ENCODE measurements at regions not wholly inside any gene's neighbourhood (a gene's known extent, or its start where the extent isn't known, plus 50 kb on each side); places are given as distances from the start of the nearest gene placed in this dataset.

- H3K9me3 ChIP-seq (ENCODE audit: control insufficient read depth, insufficient read depth, low read depth, low read length), result no peaks in the 10 kb centered on the region
- no peak overlapping the region for H2AFZ ChIP-seq (ENCODE audit: low read length)
- H3K27me3 ChIP-seq (ENCODE audit: control insufficient read depth, insufficient read depth, low read length), result no peaks in the 10 kb centered on the region
- no peaks in the 10 kb centered on the region for H4K20me1 ChIP-seq (ENCODE audit: control insufficient read depth, extremely low read depth, insufficient read depth, low read length)
- H3K4me3 ChIP-seq (replicated peaks in 1 of 4; ENCODE audit: control extremely low read depth in 1 of 4, insufficient read depth in 1 of 4, low read depth in 3 of 4, low read length in 4 of 4), result no peak overlapping the region
- H3K79me2 ChIP-seq (ENCODE audit: control insufficient read depth, insufficient read depth, low read length), result no peaks in the 10 kb centered on the region
- H3K36me3 ChIP-seq (ENCODE audit: control insufficient read depth, insufficient read depth, low read length), result no peaks in the 10 kb centered on the region
- H3K27ac ChIP-seq (ENCODE audit: insufficient read depth, low read length), result no peak overlapping the region
- no peak overlapping the region for H3K9ac ChIP-seq (ENCODE audit: insufficient read depth, low read length)
- peak; percentile 96 to 98 for DNase-seq (ENCODE audit: low read depth in 2 of 2)
- no peak for TF ChIP-seq EZH2 (IDR thresholded peaks at IDR 0.05; ENCODE audit: low read length, missing control alignments)
- TF ChIP-seq CTCF (conservative IDR thresholded peaks at IDR 0.05 in 1 of 2, IDR thresholded peaks at IDR 0.05 in 1 of 2; ENCODE audit: low read depth in 1 of 2, low read length in 2 of 2), result no peak
- no peak overlapping the region for H3K4me2 ChIP-seq (ENCODE audit: extremely low read depth, insufficient read depth, low read length)
- H3K4me1 ChIP-seq (ENCODE audit: control insufficient read depth, extremely low read depth, insufficient read depth, low read length), result no peaks in the 10 kb centered on the region
Observed at GRCh38 chr2:145692971-145693478, 1173.1 kb upstream of the ZEB2 start.

- no peaks in the 10 kb centered on the region for H3K4me1 ChIP-seq (ENCODE audit: control insufficient read depth, extremely low read depth, insufficient read depth, low read length)
- H3K79me2 ChIP-seq (ENCODE audit: control insufficient read depth, insufficient read depth, low read length), result no peaks in the 10 kb centered on the region
- H4K20me1 ChIP-seq (ENCODE audit: control insufficient read depth, extremely low read depth, insufficient read depth, low read length), result no peaks in the 10 kb centered on the region
- DNase-seq (ENCODE audit: low read depth in 2 of 2), result no peak
- no peak overlapping the region for H3K4me2 ChIP-seq (ENCODE audit: extremely low read depth, insufficient read depth, low read length)
- no peak overlapping the region for H2AFZ ChIP-seq (ENCODE audit: low read length)
- H3K4me3 ChIP-seq (replicated peaks in 1 of 4; ENCODE audit: control extremely low read depth in 1 of 4, insufficient read depth in 1 of 4, low read depth in 3 of 4, low read length in 4 of 4), result no peak overlapping the region
- no peak overlapping the region for H3K9ac ChIP-seq (ENCODE audit: insufficient read depth, low read length)
- H3K9me3 ChIP-seq (ENCODE audit: control insufficient read depth, insufficient read depth, low read depth, low read length), result no peaks in the 10 kb centered on the region
- H3K27me3 ChIP-seq (ENCODE audit: control insufficient read depth, insufficient read depth, low read length), result no peaks in the 10 kb centered on the region
- no peaks in the 10 kb centered on the region for H3K36me3 ChIP-seq (ENCODE audit: control insufficient read depth, insufficient read depth, low read length)
- H3K27ac ChIP-seq (ENCODE audit: insufficient read depth, low read length), result no peak overlapping the region
- TF ChIP-seq EZH2 (IDR thresholded peaks at IDR 0.05; ENCODE audit: low read length, missing control alignments) (no peak), CTCF (conservative IDR thresholded peaks at IDR 0.05 in 1 of 2, IDR thresholded peaks at IDR 0.05 in 1 of 2; ENCODE audit: low read depth in 1 of 2, low read length in 2 of 2) (no peak)
Observed at GRCh38 chr2:145691659-145692058, 1171.7 kb upstream of the ZEB2 start.

DNA sequence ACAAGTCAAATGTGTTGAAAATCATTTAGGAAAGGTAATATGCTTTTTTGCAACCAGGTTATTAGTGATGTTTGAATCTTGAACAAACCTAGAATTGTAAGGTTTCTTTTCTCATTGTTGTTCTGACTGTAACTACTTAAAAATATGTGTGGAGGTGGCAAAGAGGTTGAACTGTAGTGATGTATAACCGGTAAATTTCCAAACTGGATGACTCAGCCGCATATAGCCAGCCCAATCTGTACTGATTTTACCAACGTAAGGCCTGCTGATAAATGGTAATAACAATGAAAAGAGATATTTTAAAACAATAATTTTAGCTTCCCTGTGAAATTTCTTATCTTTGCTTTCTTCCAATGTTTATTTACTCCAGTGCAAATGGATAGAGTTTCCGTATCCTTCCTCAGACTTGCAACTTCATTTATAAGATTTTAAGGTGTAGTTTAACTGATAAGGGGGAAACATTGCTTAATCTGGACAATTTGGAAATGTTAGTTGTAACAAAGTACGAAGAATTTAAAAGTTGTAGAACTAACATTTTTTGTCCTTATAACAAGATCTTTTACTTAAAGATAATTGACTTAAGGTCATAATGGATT, 1170.4 kb upstream of the ZEB2 start:
- H3K4me2 ChIP-seq (ENCODE audit: extremely low read depth, insufficient read depth, low read length), result no peak overlapping the region
- no peak overlapping the region for H3K27ac ChIP-seq (ENCODE audit: insufficient read depth, low read length)
- H2AFZ ChIP-seq (ENCODE audit: low read length), result no peak overlapping the region
- no peaks in the 10 kb centered on the region for H3K9me3 ChIP-seq (ENCODE audit: control insufficient read depth, insufficient read depth, low read depth, low read length)
- H3K79me2 ChIP-seq (ENCODE audit: control insufficient read depth, insufficient read depth, low read length), result no peaks in the 10 kb centered on the region
- H3K4me3 ChIP-seq (replicated peaks in 1 of 4; ENCODE audit: control extremely low read depth in 1 of 4, insufficient read depth in 1 of 4, low read depth in 3 of 4, low read length in 4 of 4), result no peak overlapping the region
- H3K36me3 ChIP-seq (ENCODE audit: control insufficient read depth, insufficient read depth, low read length), result no peaks in the 10 kb centered on the region
- DNase-seq (ENCODE audit: low read depth in 2 of 2), result peak; percentile 22 to 79
- H4K20me1 ChIP-seq (ENCODE audit: control insufficient read depth, extremely low read depth, insufficient read depth, low read length), result no peaks in the 10 kb centered on the region
- H3K4me1 ChIP-seq (ENCODE audit: control insufficient read depth, extremely low read depth, insufficient read depth, low read length), result no peaks in the 10 kb centered on the region
- H3K27me3 ChIP-seq (ENCODE audit: control insufficient read depth, insufficient read depth, low read length), result no peaks in the 10 kb centered on the region
- no peak overlapping the region for H3K9ac ChIP-seq (ENCODE audit: insufficient read depth, low read length)
- TF ChIP-seq EZH2 (IDR thresholded peaks at IDR 0.05; ENCODE audit: low read length, missing control alignments) (no peak), CTCF (conservative IDR thresholded peaks at IDR 0.05 in 1 of 2, IDR thresholded peaks at IDR 0.05 in 1 of 2; ENCODE audit: low read depth in 1 of 2, low read length in 2 of 2) (no peak)

All from fibroblast of lung (primary cell).